Heart left ventricle (tissue), 13 donors: ENCODE measurements at regions not wholly inside any gene's neighbourhood (a gene's known extent, or its start where the extent isn't known, plus 50 kb on each side); places are given as distances from the start of the nearest gene placed in this dataset.

Experiments
- POLR2A ChIP-seq, 2 donors: fragments of 450-650 bp; IDR thresholded peaks; one replicate each; pipeline ENCODE4 v1.6.1; 2017; ENCODE audit warnings: antibody characterized with exemption in 2 of 2, mild to moderate bottlenecking in 2 of 2, moderate library complexity in 2 of 2
- TF ChIP-seq, protein P1 (sequence below), 12 donors: fragments of 200-600 bp; sonication (generic) in 4 of 12; IDR thresholded peaks; one replicate each; pipeline versions ENCODE4 v1.5.0 to v1.8.0; 2018 to 2022; ENCODE audit warnings: antibody characterized with exemption in 12 of 12, mild to moderate bottlenecking in 5 of 12
- donor health status: ischemic (EF 13 %, LVEDD 7.1; RV severe dilation, severe dysfunction).
- donor health status: DM: no; HTN: yes; CAD: no.
- donor health status: DM: no; HTN: no; CAD: no.
- donor health status: ischemic (EF 25% LVEDD 6.9; RV normal size, moderate dysfunction).
- donor health status: ischemic (EF 25% LVEDD 5.7; RV mildly dilated, moderate dysfunction).
- donor health status: ischemic (EF 35%, LVEDD 5.7; RV mildly dilated, moderate dysfunction).
- donor health status: nonischemic (EF 11% LVEDD 7.7; RV severe dilation, severe dysfunction).
- donor health status: DM: yes; HTN: yes; CAD: no.
- donor health status: PGD.
- donor health status: ischemic (EF 29% LVEDD 5.4; RV normal size, mild dysfunction).
- donor health status: nonischemic (EF 23%, LVEDD 6.1; RV moderate dilation, normal function).

DNA sequence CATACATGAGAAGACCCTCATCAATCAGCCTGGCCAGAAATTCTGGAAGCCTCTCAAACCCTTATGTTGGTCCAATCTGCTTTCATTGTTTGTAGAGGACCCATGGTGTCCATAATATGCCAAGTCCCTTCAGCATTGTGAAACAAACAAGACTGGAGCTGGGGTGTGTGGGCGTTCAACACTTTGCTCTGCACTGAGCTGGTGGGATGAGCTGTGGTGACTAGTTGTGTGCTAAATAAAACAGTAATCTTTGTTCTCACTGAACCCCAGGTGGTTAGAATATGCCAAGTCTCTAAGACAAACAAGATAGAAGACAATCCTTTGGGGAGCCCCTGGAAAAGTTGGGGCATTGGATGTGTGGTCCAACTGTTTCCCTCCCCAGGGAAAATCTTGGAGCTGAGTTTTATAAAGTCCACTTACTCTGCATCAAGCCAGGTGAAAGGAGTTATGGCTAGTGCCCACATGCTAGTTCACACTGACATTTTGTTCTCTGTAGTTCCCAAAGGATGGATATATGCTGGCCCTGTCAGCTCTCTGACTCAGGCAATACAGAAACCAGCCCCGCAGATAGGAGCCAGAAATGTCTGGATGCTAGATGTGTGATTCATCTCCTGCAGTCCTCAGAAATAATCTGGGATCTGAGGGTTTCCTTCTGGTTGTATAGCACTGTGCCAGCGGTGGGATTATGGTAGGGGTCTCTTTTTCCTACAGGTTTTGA lies 260.2 kb downstream of the TMX3 start:
- TF ChIP-seq, protein P1, sequence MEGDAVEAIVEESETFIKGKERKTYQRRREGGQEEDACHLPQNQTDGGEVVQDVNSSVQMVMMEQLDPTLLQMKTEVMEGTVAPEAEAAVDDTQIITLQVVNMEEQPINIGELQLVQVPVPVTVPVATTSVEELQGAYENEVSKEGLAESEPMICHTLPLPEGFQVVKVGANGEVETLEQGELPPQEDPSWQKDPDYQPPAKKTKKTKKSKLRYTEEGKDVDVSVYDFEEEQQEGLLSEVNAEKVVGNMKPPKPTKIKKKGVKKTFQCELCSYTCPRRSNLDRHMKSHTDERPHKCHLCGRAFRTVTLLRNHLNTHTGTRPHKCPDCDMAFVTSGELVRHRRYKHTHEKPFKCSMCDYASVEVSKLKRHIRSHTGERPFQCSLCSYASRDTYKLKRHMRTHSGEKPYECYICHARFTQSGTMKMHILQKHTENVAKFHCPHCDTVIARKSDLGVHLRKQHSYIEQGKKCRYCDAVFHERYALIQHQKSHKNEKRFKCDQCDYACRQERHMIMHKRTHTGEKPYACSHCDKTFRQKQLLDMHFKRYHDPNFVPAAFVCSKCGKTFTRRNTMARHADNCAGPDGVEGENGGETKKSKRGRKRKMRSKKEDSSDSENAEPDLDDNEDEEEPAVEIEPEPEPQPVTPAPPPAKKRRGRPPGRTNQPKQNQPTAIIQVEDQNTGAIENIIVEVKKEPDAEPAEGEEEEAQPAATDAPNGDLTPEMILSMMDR (IDR thresholded peaks at IDR 0.05) = no peak
- no peak for TF ChIP-seq POLR2A (IDR thresholded peaks at IDR 0.05)
